NB4 (cell line): ENCODE measurements at regions not wholly inside any gene's neighbourhood (a gene's known extent, or its start where the extent isn't known, plus 50 kb on each side); places are given as distances from the start of the nearest gene placed in this dataset.
A peak's percentile ranks its signal among the peaks of the same experiment; 100 is the strongest.

Experiments used
- DNase-seq: peaks from one replicate; pipeline ENCODE4 v3.0.0; 2010; ENCODE audit warnings: low read depth
- H3K4me3 ChIP-seq: one replicate; pipeline ENCODE4 v1.5.1; 2011; ENCODE audit warnings: mild to moderate bottlenecking, low read depth, low read length, moderate library complexity
- MAX ChIP-seq: IDR thresholded peaks from 2 replicates; pipeline ENCODE4 v1.6.1; 2011; ENCODE audit warnings: low read depth, low read length
- MYC ChIP-seq: IDR thresholded peaks from 2 replicates; pipeline ENCODE4 v1.6.1; 2011; ENCODE audit warnings: low read depth, low read length
- POLR2A ChIP-seq: IDR thresholded peaks from 2 replicates; pipeline ENCODE4 v1.6.1; 2011; ENCODE audit warnings: mild to moderate bottlenecking; ENCODE audit not compliant: insufficient read length; ENCODE audit errors: extremely low read depth
- TF ChIP-seq, protein P1 (sequence below): IDR thresholded peaks from one replicate; pipeline ENCODE4 v1.5.1; 2012; ENCODE audit warnings: low read depth, low read length

DNA sequence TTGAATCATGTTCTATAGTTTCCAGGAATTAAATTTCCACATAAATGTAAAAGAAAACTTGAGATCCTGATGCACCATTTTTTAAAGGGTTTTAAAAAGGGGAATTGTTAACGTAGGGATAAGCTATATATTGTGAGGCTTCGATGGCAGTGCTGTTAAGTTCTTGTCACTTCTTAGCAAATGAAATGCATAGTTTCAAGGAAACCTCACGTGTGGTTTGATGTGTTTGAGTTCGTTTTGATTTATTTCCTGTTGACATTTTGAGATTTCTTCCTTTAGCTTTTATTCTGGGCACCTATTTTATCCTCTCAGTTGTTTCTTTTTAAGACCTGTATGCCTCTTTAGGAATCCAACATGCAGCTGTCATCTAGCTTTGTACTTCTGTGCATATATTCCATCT is 301.0 kb downstream of the DOCK8 start:
- DNase-seq: no peak
- no peak overlapping the region for H3K4me3 ChIP-seq
- no peak for TF ChIP-seq MAX
- TF ChIP-seq MYC: no peak
- no peak for TF ChIP-seq POLR2A
- TF ChIP-seq, protein P1, sequence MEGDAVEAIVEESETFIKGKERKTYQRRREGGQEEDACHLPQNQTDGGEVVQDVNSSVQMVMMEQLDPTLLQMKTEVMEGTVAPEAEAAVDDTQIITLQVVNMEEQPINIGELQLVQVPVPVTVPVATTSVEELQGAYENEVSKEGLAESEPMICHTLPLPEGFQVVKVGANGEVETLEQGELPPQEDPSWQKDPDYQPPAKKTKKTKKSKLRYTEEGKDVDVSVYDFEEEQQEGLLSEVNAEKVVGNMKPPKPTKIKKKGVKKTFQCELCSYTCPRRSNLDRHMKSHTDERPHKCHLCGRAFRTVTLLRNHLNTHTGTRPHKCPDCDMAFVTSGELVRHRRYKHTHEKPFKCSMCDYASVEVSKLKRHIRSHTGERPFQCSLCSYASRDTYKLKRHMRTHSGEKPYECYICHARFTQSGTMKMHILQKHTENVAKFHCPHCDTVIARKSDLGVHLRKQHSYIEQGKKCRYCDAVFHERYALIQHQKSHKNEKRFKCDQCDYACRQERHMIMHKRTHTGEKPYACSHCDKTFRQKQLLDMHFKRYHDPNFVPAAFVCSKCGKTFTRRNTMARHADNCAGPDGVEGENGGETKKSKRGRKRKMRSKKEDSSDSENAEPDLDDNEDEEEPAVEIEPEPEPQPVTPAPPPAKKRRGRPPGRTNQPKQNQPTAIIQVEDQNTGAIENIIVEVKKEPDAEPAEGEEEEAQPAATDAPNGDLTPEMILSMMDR: no peak

DNA sequence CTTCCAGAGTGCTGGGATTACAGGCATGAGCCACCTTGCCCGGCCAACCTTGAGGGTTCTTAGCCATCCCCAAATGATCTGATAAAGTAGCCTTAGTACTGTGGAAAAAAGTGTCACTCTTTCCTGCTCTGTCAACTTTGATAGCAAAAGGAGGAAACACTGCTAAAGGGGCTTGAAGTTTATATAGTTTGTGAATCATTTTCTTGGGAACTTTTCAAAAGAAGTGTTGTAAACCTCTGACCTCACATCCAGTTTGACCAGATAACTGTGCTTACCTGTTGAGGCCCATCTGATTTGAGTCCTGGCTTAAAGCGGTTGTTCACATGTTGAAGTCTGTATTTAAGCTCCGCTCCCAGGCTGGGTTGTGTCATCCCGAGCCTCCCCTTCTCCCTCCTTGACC is 303.3 kb downstream of the DOCK8 start:
- no peak for DNase-seq
- no peak overlapping the region for H3K4me3 ChIP-seq
- TF ChIP-seq POLR2A (no peak), MAX (no peak), MYC (no peak)
- TF ChIP-seq, protein P1: no peak

DNA sequence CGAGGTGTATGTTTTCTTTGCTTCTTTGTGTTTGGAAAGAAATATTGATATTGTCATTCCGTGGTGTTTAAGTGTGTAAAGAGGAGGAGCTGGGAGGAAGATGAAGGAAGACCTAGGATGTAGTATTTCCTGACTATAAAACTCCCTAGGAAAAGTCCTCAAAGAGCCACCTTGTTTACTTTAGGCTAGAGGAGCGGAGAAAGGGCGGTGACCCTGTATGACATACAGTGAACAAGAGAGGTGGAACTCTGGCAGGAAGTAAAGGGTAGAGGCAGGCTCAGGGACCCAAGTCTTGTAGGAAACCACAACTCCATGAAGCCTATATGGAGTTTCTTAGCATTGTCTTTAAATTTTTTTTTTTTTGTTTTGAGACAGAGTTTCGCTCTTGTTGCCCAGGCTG is 303.9 kb downstream of the DOCK8 start:
- TF ChIP-seq POLR2A (no peak), MAX (no peak), MYC (no peak)
- no peak for DNase-seq
- H3K4me3 ChIP-seq: no peak overlapping the region

- TF ChIP-seq POLR2A (no peak), MYC (no peak), MAX (no peak)
- TF ChIP-seq, protein P1: no peak
- no peak overlapping the region for H3K4me3 ChIP-seq
- DNase-seq: no peak
Measured at GRCh38 chr9:519579-519978, 304.9 kb downstream of the DOCK8 start.

- no peak for DNase-seq
- TF ChIP-seq, protein P1: no peak
- no peak for TF ChIP-seq MAX
- no peak for TF ChIP-seq MYC
- TF ChIP-seq POLR2A: no peak
- no peak overlapping the region for H3K4me3 ChIP-seq
Measured at GRCh38 chr9:520302-520701, 305.6 kb downstream of the DOCK8 start.

DNA sequence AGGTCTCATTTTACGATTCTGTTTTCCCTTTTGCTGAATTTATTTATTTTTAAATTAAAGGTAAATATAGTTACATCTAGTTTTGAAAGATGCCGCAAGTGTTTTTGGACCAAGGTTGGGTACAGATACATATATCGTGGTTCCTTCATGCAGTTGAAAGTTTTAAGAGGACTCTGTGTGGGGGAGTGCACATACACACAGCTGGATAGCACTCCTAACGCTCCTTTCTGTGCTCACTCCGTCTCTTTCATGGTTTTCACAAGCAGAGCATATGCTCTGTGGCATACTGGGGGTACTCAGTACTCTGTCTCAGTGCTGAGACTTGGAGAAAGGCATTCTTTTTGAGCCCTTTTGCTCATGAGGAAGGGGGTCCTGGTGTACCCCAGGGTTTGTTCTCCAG is 307.5 kb downstream of the DOCK8 start:
- TF ChIP-seq POLR2A (no peak), MYC (no peak)
- TF ChIP-seq, protein P1: no peak
- DNase-seq: peak; percentile 33
- no peak overlapping the region for H3K4me3 ChIP-seq
